Stimulated activated CD8-positive, alpha-beta memory T cell treated with anti-CD3 and anti-CD28 coated beads, Interleukin-7, amount 100 ng/mL, for 48 hours (primary cell): ENCODE measurements at regions not wholly inside any gene's neighbourhood (a gene's known extent, or its start where the extent isn't known, plus 50 kb on each side); places are given as distances from the start of the nearest gene placed in this dataset.
"Not testable (repeated sequence)": the region's sequence is repeated elsewhere in the genome, so short reads cannot be mapped to it uniquely, and the experiment has no call there.

Experiments
- DNase-seq, 2 donors: peaks; one replicate each; pipeline ENCODE4 v3.0.0-alpha.2; 2020; ENCODE audit warnings: low read depth in 1 of 2; ENCODE audit errors: extremely low read depth in 1 of 2

DNA sequence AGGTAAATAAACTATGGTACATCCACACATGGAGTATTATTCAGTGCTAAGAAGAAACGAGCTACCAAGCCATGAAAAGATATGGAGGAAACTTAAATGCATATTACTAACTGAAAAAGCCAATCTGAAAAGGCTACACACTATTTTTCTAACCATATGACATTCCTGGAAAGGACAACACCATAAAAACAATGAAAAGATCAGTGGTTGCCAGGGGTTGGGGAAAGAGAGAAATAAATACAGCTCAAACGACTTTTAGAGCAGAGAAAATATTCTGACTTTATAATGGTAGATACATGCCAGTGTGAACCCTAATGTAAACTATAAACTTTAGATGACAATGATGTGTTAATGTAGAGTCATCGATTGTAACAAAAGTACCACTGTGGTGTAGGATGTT lies 225.9 kb upstream of the BTBD3 start:
- no peak for DNase-seq

GRCh38 chr20:11692567-11692966 lies 225.1 kb upstream of the BTBD3 start:
- no peak for DNase-seq

- DNase-seq, result no peak
Observed at GRCh38 chr20:11694467-11694866, 223.2 kb upstream of the BTBD3 start.

- DNase-seq, result no peak
Observed at GRCh38 chr20:11697055-11697454, 220.6 kb upstream of the BTBD3 start.

- no peak for DNase-seq
Observed at GRCh38 chr20:11697646-11698045, 220.0 kb upstream of the BTBD3 start.

DNA sequence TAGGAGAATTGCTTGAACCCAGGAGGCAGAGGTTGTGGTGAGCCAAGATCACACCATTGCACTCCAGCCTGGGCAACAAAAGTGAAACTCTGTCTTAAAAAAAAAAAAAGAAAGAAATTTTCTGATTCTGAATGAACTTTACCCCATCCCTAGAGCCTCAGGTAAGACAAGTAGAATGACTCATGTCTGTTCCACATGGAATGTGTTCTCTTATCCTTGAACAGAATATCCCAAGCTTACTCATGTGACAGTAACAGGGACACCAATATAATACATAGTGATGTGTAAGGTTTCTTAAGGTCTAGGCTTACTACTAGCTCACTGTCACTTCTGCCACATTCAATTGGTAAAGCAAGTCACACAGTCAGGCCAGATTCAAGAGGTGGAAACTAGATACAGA lies 219.6 kb upstream of the BTBD3 start:
- no peak for DNase-seq

GRCh38 chr20:11700831-11701230 lies 216.9 kb upstream of the BTBD3 start:
- DNase-seq, result no peak

GRCh38 chr20:11702721-11703518 lies 214.8 kb upstream of the BTBD3 start:
- no peak for DNase-seq

- no peak for DNase-seq
Observed at GRCh38 chr20:11705512-11705911, 212.2 kb upstream of the BTBD3 start.

GRCh38 chr20:11708223-11708622 lies 209.5 kb upstream of the BTBD3 start:
- not testable (repeated sequence) for DNase-seq

- DNase-seq, result no peak
Observed at GRCh38 chr20:11711214-11711613, 206.5 kb upstream of the BTBD3 start.

DNA sequence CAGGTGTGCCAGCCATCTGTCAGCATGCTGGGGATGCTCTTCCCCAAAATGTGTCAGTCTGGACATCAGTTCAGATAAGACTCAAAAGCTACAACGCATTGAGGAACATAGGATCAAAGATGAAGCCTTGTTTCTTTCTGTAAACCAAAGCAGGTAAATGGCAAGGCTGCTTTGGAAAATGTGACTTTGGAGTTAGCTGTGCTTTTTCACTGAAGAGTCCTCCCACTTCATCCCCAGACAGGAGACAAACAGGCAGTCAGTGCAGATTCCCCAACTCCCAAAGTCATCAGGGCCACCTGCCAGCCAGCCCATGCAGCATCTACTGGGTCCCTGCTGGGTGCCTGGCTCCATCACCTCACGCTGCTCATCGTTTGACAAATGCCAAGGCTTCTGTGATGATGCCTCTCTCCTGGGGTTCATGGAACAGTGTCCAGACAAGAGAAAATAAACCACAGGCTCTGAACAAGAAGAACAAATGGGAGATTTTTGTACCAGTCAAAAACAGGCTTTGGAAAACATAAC lies 205.0 kb upstream of the BTBD3 start:
- DNase-seq, result no peak

- DNase-seq, result no peak
Observed at GRCh38 chr20:11714886-11715285, 202.8 kb upstream of the BTBD3 start.

DNA sequence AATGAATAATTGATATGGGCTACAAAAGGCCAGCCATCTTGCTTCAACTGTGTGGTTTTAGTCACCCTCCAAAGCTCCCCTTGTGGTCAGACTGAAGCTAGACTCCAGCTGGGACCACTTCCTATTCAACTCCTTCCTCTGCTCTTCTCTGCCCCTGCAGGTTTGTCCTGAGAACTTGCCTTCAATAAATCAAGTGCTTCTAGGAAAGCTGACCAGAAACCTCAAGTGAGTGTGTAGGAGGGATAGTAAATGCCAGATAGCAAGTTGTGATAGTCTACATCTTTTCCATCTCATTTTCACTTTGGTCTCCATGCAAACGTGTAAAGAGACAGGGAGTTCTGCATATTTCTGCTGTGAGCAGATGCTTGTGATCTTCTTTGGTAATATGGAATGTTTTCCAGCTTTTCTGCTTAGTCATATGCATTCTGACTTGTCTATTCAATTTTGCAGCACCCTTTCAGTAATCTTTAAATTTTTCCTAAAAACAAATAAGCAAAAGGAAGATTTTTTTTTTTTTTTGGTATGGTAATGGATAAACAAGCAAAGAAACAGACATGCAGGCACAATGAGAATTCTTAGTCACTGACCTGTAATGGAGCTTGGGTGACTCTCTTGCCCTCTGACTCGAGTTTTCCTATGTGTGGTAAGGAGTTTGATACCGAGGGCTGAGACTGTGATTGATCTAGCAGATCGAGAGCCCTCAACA lies 201.3 kb upstream of the BTBD3 start:
- no peak for DNase-seq

DNA sequence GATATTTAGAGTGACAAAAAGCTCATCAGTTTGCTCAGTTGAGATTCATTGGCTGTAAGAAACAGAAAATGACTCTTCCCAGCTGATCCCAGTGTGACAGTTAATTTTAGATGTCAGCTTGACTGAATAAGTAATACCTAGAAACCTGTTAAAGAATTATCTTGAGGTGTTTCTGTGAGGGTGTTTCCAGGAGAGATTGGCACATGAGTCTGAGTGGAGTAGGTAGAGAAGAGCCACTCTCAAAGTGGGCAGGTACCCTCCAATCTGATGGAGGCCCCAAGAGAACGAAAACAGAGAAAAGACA lies 200.8 kb upstream of the BTBD3 start:
- DNase-seq, result no peak

GRCh38 chr20:11717562-11717961 lies 200.1 kb upstream of the BTBD3 start:
- no peak for DNase-seq

GRCh38 chr20:11718474-11719094 lies 199.1 kb upstream of the BTBD3 start:
- no peak for DNase-seq

- no peak for DNase-seq
Observed at GRCh38 chr20:11719153-11719552, 198.5 kb upstream of the BTBD3 start.

DNA sequence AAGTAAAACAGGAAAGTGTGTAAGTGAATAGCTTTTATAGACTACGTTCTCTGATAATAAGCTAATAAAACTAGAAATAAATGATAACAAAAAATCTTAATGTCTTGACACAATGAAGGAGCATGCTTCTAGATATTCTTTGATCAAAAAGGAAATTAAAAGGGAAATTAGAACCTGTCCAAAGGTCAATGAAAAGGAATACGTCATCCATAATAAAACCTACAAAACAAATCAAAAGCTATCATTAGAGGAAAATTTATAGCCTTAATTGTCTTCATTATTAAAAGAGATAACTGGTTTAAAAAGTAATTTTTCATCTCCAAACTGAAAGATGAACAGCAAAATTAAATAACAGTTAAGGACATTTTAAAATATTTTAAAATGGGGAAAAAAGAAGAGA lies 196.3 kb upstream of the BTBD3 start:
- no peak for DNase-seq

GRCh38 chr20:11724097-11724496 lies 193.6 kb upstream of the BTBD3 start:
- DNase-seq, result no peak

- DNase-seq, result no peak
Observed at GRCh38 chr20:11726026-11726425, 191.7 kb upstream of the BTBD3 start.

DNA sequence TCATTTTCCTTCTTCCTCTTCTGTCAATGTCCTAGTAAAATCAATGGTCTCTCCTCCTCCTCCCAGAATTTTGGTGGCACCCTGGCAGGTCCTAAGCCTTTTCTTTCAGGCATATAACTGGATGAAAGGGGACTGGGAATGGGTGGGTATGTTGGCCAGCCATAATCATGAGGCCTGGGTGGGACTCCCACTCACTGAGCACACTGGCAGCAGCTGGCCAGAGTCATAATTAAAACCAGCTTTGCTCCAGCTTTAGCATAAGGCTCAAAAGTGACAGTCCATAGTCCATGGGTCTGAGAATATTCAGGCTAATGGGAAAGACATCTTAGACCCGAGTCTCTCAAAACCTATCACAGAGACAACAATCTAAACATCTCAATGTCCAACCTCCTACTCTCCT lies 190.0 kb upstream of the BTBD3 start:
- DNase-seq, result no peak
